Panc1 (cell line): ENCODE measurements at regions not wholly inside any gene's neighbourhood (a gene's known extent, or its start where the extent isn't known, plus 50 kb on each side); places are given as distances from the start of the nearest gene placed in this dataset.
"Not testable (repeated sequence)": the region's sequence is repeated elsewhere in the genome, so short reads cannot be mapped to it uniquely, and the experiment has no call there.

Source experiments
- ATAC-seq: fragments of 200-7000 bp; cut with Tn5 transposase; 2 replicates; pipeline ENCODE4 v1.9.1; 2020; ENCODE audit warnings: mild to moderate bottlenecking, moderate library complexity
- BruUV-seq: library from RNA; stranded (reverse); fragments of 400-500 nt; replicated peaks from 2 replicates; lab custom pipeline; 2021; lab: Mats Ljungman, UMichigan
- CTCF ChIA-PET: fragments of 300-600 bp; sonication (Branson Sonifier 250); formaldehyde crosslinking; loops from one replicate; lab custom pipeline; 2022; ENCODE audit warnings: antibody characterized with exemption; lab: Charles Lee
- POLR2A ChIA-PET: fragments of 300-600 bp; sonication (Branson Sonifier 250); formaldehyde crosslinking; loops from one replicate; lab custom pipeline; 2022; ENCODE audit warnings: antibody characterized with exemption; lab: Charles Lee
- DNase-seq: peaks from one replicate; pipeline ENCODE4 v3.0.0-alpha.2; 2010; ENCODE audit warnings: low read depth, low spot score
- H3K27ac ChIP-seq: 2 replicates; pipeline ENCODE4 v1.5.1; 2011; ENCODE audit warnings: mild to moderate bottlenecking, low read length, inconsistent platforms
- H3K27me3 ChIP-seq: fragments of 200-500 bp; sonication (Bioruptor generic); 2 replicates; pipeline ENCODE4 v1.6.0; 2014; ENCODE audit warnings: low read length, inconsistent platforms; ENCODE audit not compliant: control insufficient read depth, insufficient read depth
- H3K36me3 ChIP-seq: fragments of 200-500 bp; sonication (Bioruptor generic); 2 replicates; pipeline ENCODE4 v1.5.1; 2014; ENCODE audit warnings: inconsistent platforms, mild to moderate bottlenecking, low read length, moderate library complexity; ENCODE audit not compliant: control insufficient read depth, insufficient read depth
- H3K4me1 ChIP-seq: 2 replicates; pipeline ENCODE4 v1.5.1; 2011; ENCODE audit warnings: inconsistent platforms, mild to moderate bottlenecking, low read length, moderate library complexity; ENCODE audit not compliant: control insufficient read depth, insufficient read depth
- H3K4me3 ChIP-seq, 2 experiments: 2 replicates each; pipeline ENCODE4 v1.5.1; 2011 to 2012; ENCODE audit warnings: low read depth in 2 of 2, low read length in 2 of 2, mild to moderate bottlenecking in 2 of 2, inconsistent platforms in 1 of 2, moderate library complexity in 1 of 2
- H3K9me3 ChIP-seq: fragments of 200-500 bp; sonication (Bioruptor generic); 2 replicates; pipeline ENCODE4 v1.5.1; 2014; ENCODE audit warnings: low read depth, mild to moderate bottlenecking, inconsistent platforms, low read length, moderate library complexity; ENCODE audit not compliant: control insufficient read depth, insufficient read depth
- CTCF ChIP-seq: fragments of 450-650 bp; IDR thresholded peaks from 2 replicates; pipeline ENCODE4 v1.5.1; 2017; ENCODE audit warnings: mild to moderate bottlenecking
- POLR2AphosphoS5 ChIP-seq: IDR thresholded peaks from 2 replicates; pipeline ENCODE4 v1.6.1; 2012; ENCODE audit warnings: mild to moderate bottlenecking, low read depth, low read length, moderate library complexity
- SIN3A ChIP-seq: IDR thresholded peaks from 2 replicates; pipeline ENCODE4 v1.6.1; 2012; ENCODE audit warnings: low read depth, mild to moderate bottlenecking, low read length, moderate library complexity, borderline replicate concordance; ENCODE audit not compliant: insufficient read depth
- TCF7L2 ChIP-seq: IDR thresholded peaks from 2 replicates; pipeline ENCODE4 v1.6.1; 2011; ENCODE audit warnings: mild to moderate bottlenecking, low read depth, low read length, inconsistent platforms
- in situ Hi-C: cut with HindIII; loops from 2 replicates; pipeline ENCODE4 v1.10.0; 2016; ENCODE audit warnings: low sequenced_read_pairs, low pct_unique_long_range_greater_than_20kb
- intact Hi-C: fragments of 100-400 bp; cut with micrococcal nuclease; formaldehyde crosslinking; loops from one replicate; pipeline ENCODE4 v1.10.0; 2022; ENCODE audit not compliant: unreplicated experiment
- TF ChIP-seq, protein P1 (sequence below), 2 experiments: IDR thresholded peaks; 2 replicates each; pipeline ENCODE4 v1.6.1; 2011 to 2012; ENCODE audit warnings: low read depth in 2 of 2, control low read depth in 1 of 2, low read length in 1 of 2, mild to moderate bottlenecking in 1 of 2, moderate library complexity in 1 of 2; ENCODE audit not compliant: insufficient read depth in 1 of 2

DNA sequence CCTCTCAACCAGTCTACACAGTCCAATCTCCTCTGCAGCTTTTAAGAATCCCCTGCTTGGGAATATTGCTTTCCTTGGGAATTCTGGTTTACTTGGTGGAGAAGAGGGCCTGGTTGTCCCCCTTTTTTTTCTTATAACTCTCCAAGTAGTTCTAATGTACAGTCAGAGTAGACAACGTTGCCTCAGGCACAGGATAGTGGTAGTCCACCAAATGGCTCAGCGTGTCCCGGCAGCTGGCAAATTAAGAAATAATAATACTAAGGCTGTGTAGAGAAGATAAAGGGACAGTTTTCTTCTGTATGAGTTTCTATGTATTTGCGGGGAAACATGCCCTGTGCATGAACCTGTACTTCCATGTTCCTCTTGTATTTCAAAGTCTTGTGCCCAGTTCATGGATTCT lies 145.7 kb upstream of the RREB1 start:
- H3K4me1 ChIP-seq, result no peaks in the 10 kb centered on the region
- H3K27me3 ChIP-seq, result no peaks in the 10 kb centered on the region
- ChIA-PET POLR2A (no interaction called here), CTCF (no interaction called here)
- no peak for DNase-seq
- ATAC-seq, result no peak
- in situ Hi-C loops, result no loop called here
- H3K36me3 ChIP-seq, result no peaks in the 10 kb centered on the region
- no TSS peak for BruUV-seq
- intact Hi-C loops, result no loop called here
- TF ChIP-seq TCF7L2 (no peak), POLR2AphosphoS5 (no peak), SIN3A (no peak)
- TF ChIP-seq, protein P1, sequence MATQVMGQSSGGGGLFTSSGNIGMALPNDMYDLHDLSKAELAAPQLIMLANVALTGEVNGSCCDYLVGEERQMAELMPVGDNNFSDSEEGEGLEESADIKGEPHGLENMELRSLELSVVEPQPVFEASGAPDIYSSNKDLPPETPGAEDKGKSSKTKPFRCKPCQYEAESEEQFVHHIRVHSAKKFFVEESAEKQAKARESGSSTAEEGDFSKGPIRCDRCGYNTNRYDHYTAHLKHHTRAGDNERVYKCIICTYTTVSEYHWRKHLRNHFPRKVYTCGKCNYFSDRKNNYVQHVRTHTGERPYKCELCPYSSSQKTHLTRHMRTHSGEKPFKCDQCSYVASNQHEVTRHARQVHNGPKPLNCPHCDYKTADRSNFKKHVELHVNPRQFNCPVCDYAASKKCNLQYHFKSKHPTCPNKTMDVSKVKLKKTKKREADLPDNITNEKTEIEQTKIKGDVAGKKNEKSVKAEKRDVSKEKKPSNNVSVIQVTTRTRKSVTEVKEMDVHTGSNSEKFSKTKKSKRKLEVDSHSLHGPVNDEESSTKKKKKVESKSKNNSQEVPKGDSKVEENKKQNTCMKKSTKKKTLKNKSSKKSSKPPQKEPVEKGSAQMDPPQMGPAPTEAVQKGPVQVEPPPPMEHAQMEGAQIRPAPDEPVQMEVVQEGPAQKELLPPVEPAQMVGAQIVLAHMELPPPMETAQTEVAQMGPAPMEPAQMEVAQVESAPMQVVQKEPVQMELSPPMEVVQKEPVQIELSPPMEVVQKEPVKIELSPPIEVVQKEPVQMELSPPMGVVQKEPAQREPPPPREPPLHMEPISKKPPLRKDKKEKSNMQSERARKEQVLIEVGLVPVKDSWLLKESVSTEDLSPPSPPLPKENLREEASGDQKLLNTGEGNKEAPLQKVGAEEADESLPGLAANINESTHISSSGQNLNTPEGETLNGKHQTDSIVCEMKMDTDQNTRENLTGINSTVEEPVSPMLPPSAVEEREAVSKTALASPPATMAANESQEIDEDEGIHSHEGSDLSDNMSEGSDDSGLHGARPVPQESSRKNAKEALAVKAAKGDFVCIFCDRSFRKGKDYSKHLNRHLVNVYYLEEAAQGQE (IDR thresholded peaks at IDR 0.05; ENCODE audit: insufficient read depth in 1 of 2, low read depth in 2 of 2, low read length in 1 of 2), result no peak
- no peak overlapping the region for H3K27ac ChIP-seq
- H3K4me3 ChIP-seq, result no peak overlapping the region
- H3K9me3 ChIP-seq, result no peaks in the 10 kb centered on the region

DNA sequence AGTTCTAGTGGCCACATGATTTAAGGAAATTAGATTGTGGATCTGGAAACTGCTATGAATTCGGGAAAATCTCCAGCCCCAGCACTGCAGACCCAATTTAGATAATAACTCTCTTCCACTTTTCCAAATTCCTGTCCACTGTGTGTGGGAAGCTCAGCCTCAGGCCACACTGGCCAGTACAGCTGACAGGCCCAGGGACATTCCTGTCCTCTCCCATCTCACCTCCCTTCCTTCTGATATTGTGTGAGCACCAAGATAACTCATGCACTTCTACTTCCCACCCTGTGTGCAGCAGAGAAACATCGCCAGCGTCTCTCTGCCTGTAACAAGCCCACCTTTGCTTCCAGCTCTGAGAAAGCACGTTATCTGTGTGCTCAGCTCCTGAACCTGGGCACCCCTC lies 145.1 kb upstream of the RREB1 start:
- in situ Hi-C loops (no loop called here), intact Hi-C loops (no loop called here)
- no peaks in the 10 kb centered on the region for H3K36me3 ChIP-seq
- H3K4me3 ChIP-seq, result no peak overlapping the region
- no peaks in the 10 kb centered on the region for H3K27me3 ChIP-seq
- no TSS peak for BruUV-seq
- ChIA-PET CTCF (no interaction called here), POLR2A (no interaction called here)
- no peaks in the 10 kb centered on the region for H3K9me3 ChIP-seq
- no peaks in the 10 kb centered on the region for H3K4me1 ChIP-seq
- no peak for DNase-seq
- TF ChIP-seq CTCF (no peak), POLR2AphosphoS5 (no peak), TCF7L2 (no peak), SIN3A (no peak)
- TF ChIP-seq, protein P1 (IDR thresholded peaks at IDR 0.05; ENCODE audit: insufficient read depth in 1 of 2, low read depth in 2 of 2, low read length in 1 of 2), result no peak
- no peak overlapping the region for H3K27ac ChIP-seq
- no peak for ATAC-seq

DNA sequence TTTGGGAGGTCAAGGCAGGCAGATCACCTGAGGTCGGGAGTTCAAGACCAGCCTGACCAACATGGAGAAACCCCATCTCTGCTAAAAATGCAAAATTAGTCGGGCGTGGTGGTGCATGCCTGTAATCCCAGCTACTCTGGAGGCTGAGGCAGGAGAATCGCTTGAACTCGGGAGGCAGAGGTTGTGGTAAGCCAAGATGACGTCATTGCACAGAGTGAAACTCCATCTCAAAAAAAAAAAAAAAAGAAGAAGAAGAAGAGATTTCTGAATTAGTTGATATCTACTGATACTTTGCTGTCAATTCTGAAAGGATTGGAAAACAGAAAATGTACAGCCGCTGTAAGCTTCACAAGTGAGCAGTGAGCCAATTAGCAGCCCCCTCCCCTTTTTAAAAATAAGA lies 144.4 kb upstream of the RREB1 start:
- H3K4me1 ChIP-seq, BruUV-seq, ATAC-seq, CTCF ChIA-PET, DNase-seq, H3K36me3 ChIP-seq, H3K4me3 ChIP-seq, H3K9me3 ChIP-seq, intact Hi-C loops, H3K27ac ChIP-seq, POLR2A ChIA-PET, in situ Hi-C loops, H3K27me3 ChIP-seq: not testable (repeated sequence)
